ENCODE measurements at regions not wholly inside any gene's neighbourhood (a gene's known extent, or its start where the extent isn't known, plus 50 kb on each side); places are given as distances from the start of the nearest gene placed in this dataset.

GRCh38 chr22:22360014-22360413 lies 115.4 kb downstream of the VPREB1 start:
- H3K9me3 ChIP-seq (ENCODE audit: control insufficient read depth in 4 of 4, low read length in 3 of 4) = no peaks in the 10 kb centered on the region
- TF ChIP-seq YY1 (IDR thresholded peaks at IDR 0.05) = no peak
- no peak for TF ChIP-seq NR2F2 (IDR thresholded peaks at IDR 0.05)

DNA sequence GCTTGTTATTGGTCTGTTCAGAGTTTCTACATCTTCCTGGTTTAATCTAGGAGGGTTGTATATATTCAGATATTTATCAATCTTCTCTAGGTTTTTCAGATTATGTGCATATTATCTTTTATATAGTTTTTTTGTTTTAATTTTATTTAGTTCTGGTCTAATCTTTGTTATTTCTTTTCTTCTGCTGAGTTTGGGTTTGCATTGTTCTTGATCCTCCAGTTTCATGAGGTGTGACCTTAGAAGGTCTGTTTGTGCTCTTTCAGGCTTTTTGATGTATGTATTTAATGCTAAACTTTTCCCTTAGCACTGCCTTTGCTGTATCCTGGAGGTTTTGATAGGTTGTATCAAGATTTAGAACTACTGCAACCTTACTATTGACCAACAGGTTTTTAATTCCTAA lies 117.7 kb downstream of the VPREB1 start:
- H3K9ac ChIP-seq (ENCODE audit: low read depth in 1 of 2, low read length in 2 of 2) = no peak overlapping the region
- H3K4me1 ChIP-seq (ENCODE audit: control insufficient read depth in 4 of 4, insufficient read depth in 4 of 4, low read length in 3 of 4) = no peaks in the 10 kb centered on the region
- H3K27me3 ChIP-seq (ENCODE audit: control insufficient read depth in 4 of 4, insufficient read depth in 4 of 4, low read length in 3 of 4) = no peaks in the 10 kb centered on the region
- no peak overlapping the region for H3K27ac ChIP-seq (ENCODE audit: low read depth in 1 of 2, low read length in 2 of 2)
- no peak for DNase-seq (ENCODE audit: low spot score)
- no peaks in the 10 kb centered on the region for H3K9me3 ChIP-seq (ENCODE audit: control insufficient read depth in 4 of 4, low read length in 3 of 4)
- no peaks in the 10 kb centered on the region for H3K36me3 ChIP-seq (ENCODE audit: control insufficient read depth in 4 of 4, insufficient read depth in 3 of 4, low read depth in 1 of 4, low read length in 3 of 4)
- no peak overlapping the region for H3K4me3 ChIP-seq (ENCODE audit: low read depth in 1 of 3, low read length in 3 of 3)
- no peak for TF ChIP-seq TAF1 (conservative IDR thresholded peaks at IDR 0.05)
- no peak for TF ChIP-seq CTCF (IDR thresholded peaks at IDR 0.05; ENCODE audit: low read depth, low read length, missing input control)
- TF ChIP-seq, protein P1, sequence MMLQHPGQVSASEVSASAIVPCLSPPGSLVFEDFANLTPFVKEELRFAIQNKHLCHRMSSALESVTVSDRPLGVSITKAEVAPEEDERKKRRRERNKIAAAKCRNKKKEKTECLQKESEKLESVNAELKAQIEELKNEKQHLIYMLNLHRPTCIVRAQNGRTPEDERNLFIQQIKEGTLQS (IDR thresholded peaks at IDR 0.05) = no peak
- no peak for TF ChIP-seq EGR1 (IDR thresholded peaks at IDR 0.05; ENCODE audit: low read depth in 2 of 2)
- TF ChIP-seq JUND (IDR thresholded peaks at IDR 0.05) = no peak
- TF ChIP-seq HNF4G (IDR thresholded peaks at IDR 0.05) = no peak
- TF ChIP-seq MAX (IDR thresholded peaks at IDR 0.05) = no peak
- no peak for TF ChIP-seq SP1 (IDR thresholded peaks at IDR 0.05)
- no peak for TF ChIP-seq ZBTB33 (IDR thresholded peaks at IDR 0.05)
- no peak for TF ChIP-seq NR2F2 (IDR thresholded peaks at IDR 0.05)
- no peak for TF ChIP-seq FOXA2 (IDR thresholded peaks at IDR 0.05)
- no peak for TF ChIP-seq RXRA (IDR thresholded peaks at IDR 0.05)
- TF ChIP-seq FOXA1 (IDR thresholded peaks at IDR 0.05) = no peak
- TF ChIP-seq, protein P2, sequence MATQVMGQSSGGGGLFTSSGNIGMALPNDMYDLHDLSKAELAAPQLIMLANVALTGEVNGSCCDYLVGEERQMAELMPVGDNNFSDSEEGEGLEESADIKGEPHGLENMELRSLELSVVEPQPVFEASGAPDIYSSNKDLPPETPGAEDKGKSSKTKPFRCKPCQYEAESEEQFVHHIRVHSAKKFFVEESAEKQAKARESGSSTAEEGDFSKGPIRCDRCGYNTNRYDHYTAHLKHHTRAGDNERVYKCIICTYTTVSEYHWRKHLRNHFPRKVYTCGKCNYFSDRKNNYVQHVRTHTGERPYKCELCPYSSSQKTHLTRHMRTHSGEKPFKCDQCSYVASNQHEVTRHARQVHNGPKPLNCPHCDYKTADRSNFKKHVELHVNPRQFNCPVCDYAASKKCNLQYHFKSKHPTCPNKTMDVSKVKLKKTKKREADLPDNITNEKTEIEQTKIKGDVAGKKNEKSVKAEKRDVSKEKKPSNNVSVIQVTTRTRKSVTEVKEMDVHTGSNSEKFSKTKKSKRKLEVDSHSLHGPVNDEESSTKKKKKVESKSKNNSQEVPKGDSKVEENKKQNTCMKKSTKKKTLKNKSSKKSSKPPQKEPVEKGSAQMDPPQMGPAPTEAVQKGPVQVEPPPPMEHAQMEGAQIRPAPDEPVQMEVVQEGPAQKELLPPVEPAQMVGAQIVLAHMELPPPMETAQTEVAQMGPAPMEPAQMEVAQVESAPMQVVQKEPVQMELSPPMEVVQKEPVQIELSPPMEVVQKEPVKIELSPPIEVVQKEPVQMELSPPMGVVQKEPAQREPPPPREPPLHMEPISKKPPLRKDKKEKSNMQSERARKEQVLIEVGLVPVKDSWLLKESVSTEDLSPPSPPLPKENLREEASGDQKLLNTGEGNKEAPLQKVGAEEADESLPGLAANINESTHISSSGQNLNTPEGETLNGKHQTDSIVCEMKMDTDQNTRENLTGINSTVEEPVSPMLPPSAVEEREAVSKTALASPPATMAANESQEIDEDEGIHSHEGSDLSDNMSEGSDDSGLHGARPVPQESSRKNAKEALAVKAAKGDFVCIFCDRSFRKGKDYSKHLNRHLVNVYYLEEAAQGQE (IDR thresholded peaks at IDR 0.05) = no peak
- no peak for TF ChIP-seq RAD21 (IDR thresholded peaks at IDR 0.05)
- TF ChIP-seq HNF4A (conservative IDR thresholded peaks at IDR 0.05) = no peak
- TF ChIP-seq YY1 (IDR thresholded peaks at IDR 0.05) = no peak

More at GRCh38 chr22:22360014-22360413, 115.4 kb downstream of the VPREB1 start:
- Histone ChIP-seq H3K4me3 (ENCODE audit: low read depth in 1 of 3, low read length in 3 of 3) (no peak overlapping the region), H3K9ac (ENCODE audit: low read depth in 1 of 2, low read length in 2 of 2) (no peak overlapping the region), H3K27me3 (ENCODE audit: control insufficient read depth in 4 of 4, insufficient read depth in 4 of 4, low read length in 3 of 4) (no peaks in the 10 kb centered on the region), H3K27ac (ENCODE audit: low read depth in 1 of 2, low read length in 2 of 2) (no peak overlapping the region), H3K36me3 (ENCODE audit: control insufficient read depth in 4 of 4, insufficient read depth in 3 of 4, low read depth in 1 of 4, low read length in 3 of 4) (no peaks in the 10 kb centered on the region), H3K4me1 (ENCODE audit: control insufficient read depth in 4 of 4, insufficient read depth in 4 of 4, low read length in 3 of 4) (no peaks in the 10 kb centered on the region)
- WGBS = 81% methylated on average over 2 of the region's 2 CpGs
- no peak for DNase-seq (ENCODE audit: low spot score)
